ENCODE measurements at regions not wholly inside any gene's neighbourhood (a gene's known extent, or its start where the extent isn't known, plus 50 kb on each side); places are given as distances from the start of the nearest gene placed in this dataset.

DNA sequence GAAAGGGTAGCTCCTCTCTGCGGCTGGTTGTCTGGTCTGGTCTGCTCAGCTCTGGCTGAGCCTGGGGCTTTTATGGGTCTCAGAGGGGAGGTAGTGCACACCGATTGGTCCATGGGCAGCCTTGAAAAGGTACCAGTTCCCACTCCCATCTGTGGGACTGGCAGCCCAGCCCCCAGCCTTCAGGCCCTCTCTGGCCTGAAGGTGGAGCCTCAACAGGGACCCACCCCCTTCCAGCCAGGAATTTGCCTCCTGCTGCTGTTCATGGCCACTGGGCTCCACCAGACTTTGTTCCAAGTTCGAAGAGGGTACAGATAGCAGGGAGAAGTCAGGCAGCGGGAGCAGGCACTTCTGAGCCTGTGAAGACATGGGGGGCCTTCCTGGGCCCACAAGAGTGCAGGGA is 165.3 kb upstream of the SLC27A6 start:
- no peak for TF ChIP-seq CTCF (IDR thresholded peaks at IDR 0.05)
- TF ChIP-seq, protein P1, sequence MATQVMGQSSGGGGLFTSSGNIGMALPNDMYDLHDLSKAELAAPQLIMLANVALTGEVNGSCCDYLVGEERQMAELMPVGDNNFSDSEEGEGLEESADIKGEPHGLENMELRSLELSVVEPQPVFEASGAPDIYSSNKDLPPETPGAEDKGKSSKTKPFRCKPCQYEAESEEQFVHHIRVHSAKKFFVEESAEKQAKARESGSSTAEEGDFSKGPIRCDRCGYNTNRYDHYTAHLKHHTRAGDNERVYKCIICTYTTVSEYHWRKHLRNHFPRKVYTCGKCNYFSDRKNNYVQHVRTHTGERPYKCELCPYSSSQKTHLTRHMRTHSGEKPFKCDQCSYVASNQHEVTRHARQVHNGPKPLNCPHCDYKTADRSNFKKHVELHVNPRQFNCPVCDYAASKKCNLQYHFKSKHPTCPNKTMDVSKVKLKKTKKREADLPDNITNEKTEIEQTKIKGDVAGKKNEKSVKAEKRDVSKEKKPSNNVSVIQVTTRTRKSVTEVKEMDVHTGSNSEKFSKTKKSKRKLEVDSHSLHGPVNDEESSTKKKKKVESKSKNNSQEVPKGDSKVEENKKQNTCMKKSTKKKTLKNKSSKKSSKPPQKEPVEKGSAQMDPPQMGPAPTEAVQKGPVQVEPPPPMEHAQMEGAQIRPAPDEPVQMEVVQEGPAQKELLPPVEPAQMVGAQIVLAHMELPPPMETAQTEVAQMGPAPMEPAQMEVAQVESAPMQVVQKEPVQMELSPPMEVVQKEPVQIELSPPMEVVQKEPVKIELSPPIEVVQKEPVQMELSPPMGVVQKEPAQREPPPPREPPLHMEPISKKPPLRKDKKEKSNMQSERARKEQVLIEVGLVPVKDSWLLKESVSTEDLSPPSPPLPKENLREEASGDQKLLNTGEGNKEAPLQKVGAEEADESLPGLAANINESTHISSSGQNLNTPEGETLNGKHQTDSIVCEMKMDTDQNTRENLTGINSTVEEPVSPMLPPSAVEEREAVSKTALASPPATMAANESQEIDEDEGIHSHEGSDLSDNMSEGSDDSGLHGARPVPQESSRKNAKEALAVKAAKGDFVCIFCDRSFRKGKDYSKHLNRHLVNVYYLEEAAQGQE (IDR thresholded peaks at IDR 0.05; ENCODE audit: insufficient read depth in 1 of 2, low read depth in 2 of 2, low read length in 1 of 2) = no peak
